ENCODE measurements at regions not wholly inside any gene's neighbourhood (a gene's known extent, or its start where the extent isn't known, plus 50 kb on each side); places are given as distances from the start of the nearest gene placed in this dataset.

- H3K36me3 ChIP-seq (ENCODE audit: insufficient read depth, low read length) = no peaks in the 10 kb centered on the region
- no peaks in the 10 kb centered on the region for H3K4me1 ChIP-seq (ENCODE audit: insufficient read depth, low read length)
- ChIA-PET CTCF (ENCODE audit: partially characterized antibody) (no interaction called here), POLR2A (ENCODE audit: partially characterized antibody) (no interaction called here)
- H3K4me1 Mint-ChIP-seq = no peaks in the 10 kb centered on the region
- H3K27ac ChIP-seq (ENCODE audit: low read depth, low read length) = no peak overlapping the region
- peaks cover 0 to 2% of the 10 kb centered on the region in 2 donors for H3K27me3 Mint-ChIP-seq
- H3K4me3 Mint-ChIP-seq = no peak overlapping the region
- no peak for DNase-seq
- no peak overlapping the region for H3K27ac Mint-ChIP-seq
- no peak overlapping the region for H3K4me3 ChIP-seq (ENCODE audit: low read length in 2 of 2)
- H3K27me3 ChIP-seq (ENCODE audit: insufficient read depth, low read length) = no peaks in the 10 kb centered on the region
- no peaks in the 10 kb centered on the region for H3K9me3 ChIP-seq (ENCODE audit: control insufficient read depth in 1 of 2, low read length in 2 of 2)
- intact Hi-C loops (cut with micrococcal nuclease) = no loop called here
- peaks cover 0 to 2% (median 0%) of the 10 kb centered on the region in 8 donors for H3K9me3 Mint-ChIP-seq
- H3K36me3 Mint-ChIP-seq = no peaks in the 10 kb centered on the region
Measured at GRCh38 chr22:26985931-26986782, 328.8 kb downstream of the MIAT start.

DNA sequence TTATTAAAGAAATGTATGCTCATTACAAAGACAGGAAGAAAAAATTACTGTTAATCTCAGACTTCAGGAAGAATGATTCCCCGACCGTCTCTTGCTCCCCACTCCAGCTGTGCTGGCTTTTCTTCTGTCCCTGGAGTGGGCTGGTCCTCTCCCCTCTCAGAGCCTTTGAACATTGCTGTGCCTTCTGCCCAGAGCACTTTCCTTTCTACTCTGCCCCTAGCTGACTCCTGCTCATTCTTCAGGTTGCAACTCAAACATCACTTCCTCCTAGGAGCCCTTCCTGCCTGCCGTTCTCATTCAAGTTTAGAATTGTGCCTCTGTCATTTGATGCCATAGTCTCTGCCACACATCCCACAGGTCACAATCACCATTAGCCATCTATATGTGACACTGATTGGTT lies 329.5 kb downstream of the MIAT start:
- H3K27me3 Mint-ChIP-seq = peaks cover 0 to 2% of the 10 kb centered on the region in 2 donors
- Histone ChIP-seq H3K27ac (ENCODE audit: low read depth, low read length) (no peak overlapping the region), H3K4me3 (ENCODE audit: low read length in 2 of 2) (no peak overlapping the region), H3K27me3 (ENCODE audit: insufficient read depth, low read length) (no peaks in the 10 kb centered on the region), H3K36me3 (ENCODE audit: insufficient read depth, low read length) (no peaks in the 10 kb centered on the region), H3K9me3 (ENCODE audit: control insufficient read depth in 1 of 2, low read length in 2 of 2) (no peaks in the 10 kb centered on the region), H3K4me1 (ENCODE audit: insufficient read depth, low read length) (no peaks in the 10 kb centered on the region)
- ChIA-PET POLR2A (ENCODE audit: partially characterized antibody) (no interaction called here), CTCF (ENCODE audit: partially characterized antibody) (no interaction called here)
- no peak for DNase-seq
- H3K36me3 Mint-ChIP-seq = no peaks in the 10 kb centered on the region
- H3K27ac Mint-ChIP-seq = no peak overlapping the region
- peaks cover 0 to 2% (median 0%) of the 10 kb centered on the region in 8 donors for H3K9me3 Mint-ChIP-seq
- H3K4me3 Mint-ChIP-seq = no peak overlapping the region
- intact Hi-C loops (cut with micrococcal nuclease) = no loop called here
- H3K4me1 Mint-ChIP-seq = no peaks in the 10 kb centered on the region

GRCh38 chr22:26990503-26991189 lies 333.3 kb downstream of the MIAT start:
- Mint-ChIP-seq H3K9me3 (peaks cover 0 to 3% (median 0%) of the 10 kb centered on the region in 8 donors), H3K27me3 (peaks cover 0 to 1% of the 10 kb centered on the region in 2 donors), H3K4me3 (no peak overlapping the region), H3K27ac (no peak overlapping the region), H3K4me1 (no peaks in the 10 kb centered on the region), H3K36me3 (no peaks in the 10 kb centered on the region)
- CTCF ChIA-PET (ENCODE audit: partially characterized antibody) = no interaction called here
- DNase-seq = no peak
- Histone ChIP-seq H3K4me1 (ENCODE audit: insufficient read depth, low read length) (no peaks in the 10 kb centered on the region), H3K27ac (ENCODE audit: low read depth, low read length) (no peak overlapping the region), H3K9me3 (ENCODE audit: control insufficient read depth in 1 of 2, low read length in 2 of 2) (no peaks in the 10 kb centered on the region), H3K4me3 (ENCODE audit: low read length in 2 of 2) (no peak overlapping the region), H3K36me3 (ENCODE audit: insufficient read depth, low read length) (no peaks in the 10 kb centered on the region), H3K27me3 (ENCODE audit: insufficient read depth, low read length) (no peaks in the 10 kb centered on the region)
- POLR2A ChIA-PET (ENCODE audit: partially characterized antibody) = no interaction called here
- intact Hi-C loops (cut with micrococcal nuclease) = no loop called here

DNA sequence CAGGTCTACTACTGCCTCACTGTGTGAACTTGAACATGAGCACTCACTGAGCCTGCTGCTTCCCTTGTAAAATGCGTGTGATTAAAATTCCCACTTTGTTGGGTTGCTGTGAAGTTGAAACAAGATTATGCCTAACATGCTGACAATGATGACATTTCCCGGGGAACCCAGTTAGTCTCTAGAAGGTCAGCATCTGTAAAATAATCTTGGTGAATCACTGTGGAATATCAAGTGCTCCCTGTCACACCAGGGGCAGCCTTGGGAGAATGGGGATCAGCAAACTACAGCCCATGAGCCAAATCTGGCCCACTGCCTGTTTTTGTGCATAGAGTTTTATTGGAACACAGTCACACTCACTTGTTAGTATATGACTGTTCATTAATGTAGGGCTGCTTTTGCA lies 335.2 kb downstream of the MIAT start:
- H3K9me3 Mint-ChIP-seq = peaks cover 0 to 3% (median 0%) of the 10 kb centered on the region in 8 donors
- ChIA-PET POLR2A (ENCODE audit: partially characterized antibody) (no interaction called here), CTCF (ENCODE audit: partially characterized antibody) (no interaction called here)
- DNase-seq = no peak
- H3K4me3 ChIP-seq (ENCODE audit: low read length in 2 of 2) = no peak overlapping the region
- H3K36me3 ChIP-seq (ENCODE audit: insufficient read depth, low read length) = no peaks in the 10 kb centered on the region
- no peaks in the 10 kb centered on the region for H3K4me1 Mint-ChIP-seq
- peaks cover 0 to 1% of the 10 kb centered on the region in 2 donors for H3K27me3 Mint-ChIP-seq
- no peak overlapping the region for H3K27ac Mint-ChIP-seq
- no peaks in the 10 kb centered on the region for H3K9me3 ChIP-seq (ENCODE audit: control insufficient read depth in 1 of 2, low read length in 2 of 2)
- intact Hi-C loops (cut with micrococcal nuclease) = no loop called here
- no peak overlapping the region for H3K4me3 Mint-ChIP-seq
- H3K27me3 ChIP-seq (ENCODE audit: insufficient read depth, low read length) = no peaks in the 10 kb centered on the region
- H3K4me1 ChIP-seq (ENCODE audit: insufficient read depth, low read length) = no peaks in the 10 kb centered on the region
- no peak overlapping the region for H3K27ac ChIP-seq (ENCODE audit: low read depth, low read length)
- H3K36me3 Mint-ChIP-seq = no peaks in the 10 kb centered on the region

- ChIA-PET POLR2A (ENCODE audit: partially characterized antibody) (no interaction called here), CTCF (ENCODE audit: partially characterized antibody) (interaction anchor here (0.7 kb wide), 1 partner anchor 141 kb away, joined by 3 read pairs; no protein-coding TSS in a partner anchor)
- H3K4me3 ChIP-seq (ENCODE audit: low read length in 2 of 2) = no peak overlapping the region
- no peaks in the 10 kb centered on the region for H3K27me3 ChIP-seq (ENCODE audit: insufficient read depth, low read length)
- no peak overlapping the region for H3K27ac ChIP-seq (ENCODE audit: low read depth, low read length)
- Mint-ChIP-seq H3K4me1 (no peaks in the 10 kb centered on the region), H3K36me3 (no peaks in the 10 kb centered on the region), H3K27me3 (peaks cover 0 to 1% of the 10 kb centered on the region in 2 donors), H3K4me3 (no peak overlapping the region), H3K27ac (no peak overlapping the region), H3K9me3 (peaks cover 0 to 3% (median 0%) of the 10 kb centered on the region in 8 donors)
- H3K36me3 ChIP-seq (ENCODE audit: insufficient read depth, low read length) = no peaks in the 10 kb centered on the region
- no peaks in the 10 kb centered on the region for H3K4me1 ChIP-seq (ENCODE audit: insufficient read depth, low read length)
- no peaks in the 10 kb centered on the region for H3K9me3 ChIP-seq (ENCODE audit: control insufficient read depth in 1 of 2, low read length in 2 of 2)
- DNase-seq = no peak
- intact Hi-C loops (cut with micrococcal nuclease) = no loop called here
Measured at GRCh38 chr22:26993886-26994285, 336.5 kb downstream of the MIAT start.

GRCh38 chr22:26994801-26995200 lies 337.4 kb downstream of the MIAT start:
- no peak overlapping the region for H3K4me3 Mint-ChIP-seq
- H3K9me3 Mint-ChIP-seq = peaks cover 0 to 3% (median 0%) of the 10 kb centered on the region in 8 donors
- H3K4me1 Mint-ChIP-seq = no peaks in the 10 kb centered on the region
- Histone ChIP-seq H3K9me3 (ENCODE audit: control insufficient read depth in 1 of 2, low read length in 2 of 2) (no peaks in the 10 kb centered on the region), H3K27ac (ENCODE audit: low read depth, low read length) (no peak overlapping the region), H3K4me3 (ENCODE audit: low read length in 2 of 2) (no peak overlapping the region), H3K27me3 (ENCODE audit: insufficient read depth, low read length) (no peaks in the 10 kb centered on the region), H3K4me1 (ENCODE audit: insufficient read depth, low read length) (no peaks in the 10 kb centered on the region), H3K36me3 (ENCODE audit: insufficient read depth, low read length) (no peaks in the 10 kb centered on the region)
- ChIA-PET CTCF (ENCODE audit: partially characterized antibody) (no interaction called here), POLR2A (ENCODE audit: partially characterized antibody) (no interaction called here)
- no peaks in the 10 kb centered on the region for H3K36me3 Mint-ChIP-seq
- H3K27me3 Mint-ChIP-seq = peaks cover 0 to 1% of the 10 kb centered on the region in 2 donors
- H3K27ac Mint-ChIP-seq = no peak overlapping the region
- intact Hi-C loops (cut with micrococcal nuclease) = no loop called here
- DNase-seq = no peak

GRCh38 chr22:26995235-26995634 lies 337.8 kb downstream of the MIAT start:
- POLR2A ChIA-PET (ENCODE audit: partially characterized antibody) = no interaction called here

More at GRCh38 chr22:26995235-26995634, 337.8 kb downstream of the MIAT start:
- no peaks in the 10 kb centered on the region for H3K36me3 ChIP-seq (ENCODE audit: insufficient read depth, low read length)
- H3K27ac ChIP-seq (ENCODE audit: low read depth, low read length) = no peak overlapping the region
- Mint-ChIP-seq H3K4me1 (no peaks in the 10 kb centered on the region), H3K27me3 (peaks cover 0 to 1% of the 10 kb centered on the region in 2 donors), H3K27ac (no peak overlapping the region), H3K9me3 (peaks cover 0 to 3% (median 0%) of the 10 kb centered on the region in 8 donors), H3K36me3 (no peaks in the 10 kb centered on the region), H3K4me3 (no peak overlapping the region)
- H3K27me3 ChIP-seq (ENCODE audit: insufficient read depth, low read length) = no peaks in the 10 kb centered on the region
- no peak for DNase-seq
- no peaks in the 10 kb centered on the region for H3K9me3 ChIP-seq (ENCODE audit: control insufficient read depth in 1 of 2, low read length in 2 of 2)
- no peaks in the 10 kb centered on the region for H3K4me1 ChIP-seq (ENCODE audit: insufficient read depth, low read length)
- intact Hi-C loops (cut with micrococcal nuclease) = no loop called here
- no peak overlapping the region for H3K4me3 ChIP-seq (ENCODE audit: low read length in 2 of 2)
- CTCF ChIA-PET (ENCODE audit: partially characterized antibody) = no interaction called here

Data from CD4-positive, alpha-beta memory T cell (primary cell).